IMR-90 (cell line): ENCODE measurements at regions not wholly inside any gene's neighbourhood (a gene's known extent, or its start where the extent isn't known, plus 50 kb on each side); places are given as distances from the start of the nearest gene placed in this dataset.
"Not testable (repeated sequence)": the region's sequence is repeated elsewhere in the genome, so short reads cannot be mapped to it uniquely, and the experiment has no call there.

Experiments
- ATAC-seq: fragments of 200-7000 bp; cut with Tn5 transposase; 2 replicates; pipeline ENCODE4 v1.9.1; 2020; ENCODE audit warnings: low read depth, mild to moderate bottlenecking, moderate library complexity
- BruUV-seq: library from RNA; stranded (reverse); fragments of 400-500 nt; replicated peaks from 2 replicates; lab custom pipeline; 2021; lab: Mats Ljungman, UMichigan
- CTCF ChIA-PET: fragments of 300-600 bp; formaldehyde crosslinking; extraction: SDS; loops from one replicate; lab custom pipeline; 2021; ENCODE audit warnings: antibody characterized with exemption; lab: Yijun Ruan, JAX
- POLR2A ChIA-PET: fragments of 300-600 bp; sonication (Branson Sonifier 250); formaldehyde crosslinking; loops from one replicate; lab custom pipeline; 2022; ENCODE audit warnings: antibody characterized with exemption; ENCODE audit not compliant: unreplicated experiment; lab: Charles Lee
- DNase-seq: peaks from one replicate; pipeline ENCODE4 v3.0.0; 2013
- H2AFZ ChIP-seq: replicated peaks from 2 replicates; pipeline ENCODE3; 2013; ENCODE audit warnings: low read length, mild to moderate bottlenecking; ENCODE audit not compliant: poor library complexity
- H2AK5ac ChIP-seq: 2 replicates; pipeline ENCODE4 v1.6.1; 2013; ENCODE audit warnings: low read depth, low read length, inconsistent platforms
- H2AK9ac ChIP-seq: replicated peaks from 2 replicates; pipeline ENCODE3; 2013; ENCODE audit warnings: mild to moderate bottlenecking, low read depth, low read length, moderate library complexity; ENCODE audit not compliant: poor library complexity
- H2BK120ac ChIP-seq: 2 replicates; pipeline ENCODE4 v1.6.1; 2013; ENCODE audit warnings: low read depth, low read length, inconsistent platforms
- H2BK15ac ChIP-seq: 3 replicates; pipeline ENCODE4 v1.6.1; 2013; ENCODE audit warnings: low read depth, low read length, inconsistent platforms
- H2BK20ac ChIP-seq: 2 replicates; pipeline ENCODE4 v1.6.1; 2013; ENCODE audit warnings: low read depth, mild to moderate bottlenecking, inconsistent platforms, low read length, moderate library complexity
- H2BK5ac ChIP-seq: 2 replicates; pipeline ENCODE4 v1.6.1; 2013; ENCODE audit warnings: mild to moderate bottlenecking, low read depth, low read length, inconsistent platforms; ENCODE audit not compliant: poor library complexity, severe bottlenecking
- H3K14ac ChIP-seq: replicated peaks from 2 replicates; pipeline ENCODE4 v1.6.1; 2013; ENCODE audit warnings: low read depth, low read length, inconsistent platforms
- H3K18ac ChIP-seq: 2 replicates; pipeline ENCODE4 v1.6.1; 2013; ENCODE audit warnings: low read depth, low read length, control low read depth
- H3K23ac ChIP-seq: 2 replicates; pipeline ENCODE4 v1.6.1; 2013; ENCODE audit warnings: low read depth, low read length, inconsistent platforms
- H3K27ac ChIP-seq: 2 replicates; pipeline ENCODE4 v1.5.1; 2013; ENCODE audit warnings: mild to moderate bottlenecking, control low read depth, low read length; ENCODE audit not compliant: insufficient read depth
- H3K27me3 ChIP-seq: 2 replicates; pipeline ENCODE4 v1.6.1; 2013; ENCODE audit warnings: low read length; ENCODE audit not compliant: control insufficient read depth, insufficient read depth
- H3K36me3 ChIP-seq: 2 replicates; pipeline ENCODE4 v1.6.1; 2013; ENCODE audit warnings: low read length, mixed read lengths; ENCODE audit not compliant: control insufficient read depth, insufficient read depth
- H3K4ac ChIP-seq: 2 replicates; pipeline ENCODE4 v1.6.1; 2013; ENCODE audit warnings: low read depth, low read length, inconsistent platforms
- H3K4me1 ChIP-seq: 2 replicates; pipeline ENCODE4 v1.6.1; 2013; ENCODE audit warnings: low read length, mixed read lengths; ENCODE audit not compliant: control insufficient read depth, insufficient read depth
- H3K4me2 ChIP-seq: 2 replicates; pipeline ENCODE4 v1.6.1; 2013; ENCODE audit warnings: low read depth, mild to moderate bottlenecking, control low read depth, low read length, moderate library complexity
- H3K4me3 ChIP-seq: 2 replicates; pipeline ENCODE4 v1.5.1; 2013; ENCODE audit warnings: low read depth, mild to moderate bottlenecking, control low read depth, low read length, moderate library complexity; ENCODE audit not compliant: insufficient read depth
- H3K56ac ChIP-seq: 2 replicates; pipeline ENCODE4 v1.6.1; 2013; ENCODE audit warnings: low read length, inconsistent platforms; ENCODE audit not compliant: insufficient read depth; ENCODE audit errors: extremely low read depth
- H3K79me1 ChIP-seq, 2 experiments: 2 replicates each; pipeline ENCODE4 v1.6.1; 2013; ENCODE audit warnings: low read length in 2 of 2, inconsistent platforms in 1 of 2, low read depth in 1 of 2
- H3K9ac ChIP-seq: 2 replicates; pipeline ENCODE4 v1.6.1; 2013; ENCODE audit warnings: low read depth, low read length, control low read depth
- H3K9me1 ChIP-seq: 2 replicates; pipeline ENCODE4 v1.6.1; 2013; ENCODE audit warnings: low read length, inconsistent platforms; ENCODE audit not compliant: insufficient read depth
- H3K9me3 ChIP-seq: 2 replicates; pipeline ENCODE4 v1.6.1; 2013; ENCODE audit warnings: low read length; ENCODE audit not compliant: control insufficient read depth, insufficient read depth
- H4K20me1 ChIP-seq: 2 replicates; pipeline ENCODE4 v1.6.1; 2013; ENCODE audit warnings: low read length, inconsistent platforms; ENCODE audit not compliant: insufficient read depth
- H4K5ac ChIP-seq: 2 replicates; pipeline ENCODE4 v1.6.1; 2013; ENCODE audit warnings: mild to moderate bottlenecking, low read depth, low read length, control low read depth
- H4K8ac ChIP-seq, 2 experiments: 2 replicates each; pipeline ENCODE4 v1.6.1; 2013; ENCODE audit warnings: low read depth in 2 of 2, low read length in 2 of 2, control low read depth in 1 of 2, inconsistent platforms in 1 of 2
- H4K91ac ChIP-seq: 2 replicates; pipeline ENCODE4 v1.6.1; 2013; ENCODE audit warnings: low read depth, low read length, inconsistent platforms; ENCODE audit not compliant: insufficient read depth
- MXI1 ChIP-seq: IDR thresholded peaks from 2 replicates; pipeline ENCODE4 v1.6.1; 2012; ENCODE audit warnings: low read depth, mild to moderate bottlenecking, low read length, moderate library complexity, borderline replicate concordance
- RCOR1 ChIP-seq: IDR thresholded peaks from 2 replicates; pipeline ENCODE4 v1.6.1; 2012; ENCODE audit warnings: mild to moderate bottlenecking, low read length, improper control_type of control experiment; ENCODE audit not compliant: insufficient replicate concordance
- WGBS, 2 experiments: methylation state at CpG; one replicate each; pipeline versions ENCODE4 v1.1.5 to v1.1.7; 2013; ENCODE audit warnings: missing lambda C conversion rate in 2 of 2; ENCODE audit not compliant: insufficient read length in 1 of 2; ENCODE audit errors: extremely low coverage in 2 of 2; 5-methylcytosine and 5-hydroxymethylcytosine counted together
- dilution Hi-C: fragments of 300-500 bp; cut with HindIII; formaldehyde crosslinking; loops from one replicate; pipeline ENCODE4 v1.14.3; 2018; ENCODE audit warnings: low sequenced_read_pairs; ENCODE audit not compliant: unreplicated experiment
- in situ Hi-C: fragments of 300-500 bp; cut with MboI; formaldehyde crosslinking; loops from 3 replicates; pipeline ENCODE4 v1.14.3; 2019; ENCODE audit warnings: low sequenced_read_pairs, inconsistent platforms, mixed read lengths
- intact Hi-C: fragments of 100-400 bp; cut with micrococcal nuclease; formaldehyde crosslinking; loops from 2 replicates; pipeline ENCODE4 v1.10.0; 2022

GRCh38 chr10:26937371-26937770 lies 76.6 kb upstream of the ABI1 start:
- no peaks in the 10 kb centered on the region for H3K4me1 ChIP-seq
- no peak overlapping the region for H3K23ac ChIP-seq
- H2AK9ac ChIP-seq: no peak overlapping the region
- H4K20me1 ChIP-seq: no peaks in the 10 kb centered on the region
- H2BK15ac ChIP-seq: no peak overlapping the region
- no peak overlapping the region for H3K4me3 ChIP-seq
- no peaks in the 10 kb centered on the region for H3K36me3 ChIP-seq
- in situ Hi-C loops (no loop called here), dilution Hi-C loops (no loop called here), intact Hi-C loops (no loop called here)
- 63% methylated on average over 2 of the region's 3 CpGs; no CpG with 5 or more reads in 1 of the 2 experiments for WGBS, 2 experiments
- no TSS peak for BruUV-seq
- H3K9ac ChIP-seq: no peak overlapping the region
- no peak overlapping the region for H4K91ac ChIP-seq
- ChIA-PET CTCF (no interaction called here), POLR2A (no interaction called here)
- H2AFZ ChIP-seq: no peak overlapping the region
- H3K4ac ChIP-seq: no peak overlapping the region
- no peak overlapping the region for H3K4me2 ChIP-seq
- no peak overlapping the region for H4K5ac ChIP-seq
- no peaks in the 10 kb centered on the region for H3K9me3 ChIP-seq
- no peaks in the 10 kb centered on the region; the same call in 1 of the 2 replicates for H3K27me3 ChIP-seq
- no peak overlapping the region for H3K27ac ChIP-seq
- no peak overlapping the region for H3K56ac ChIP-seq
- H3K18ac ChIP-seq: no peak overlapping the region
- no peaks in the 10 kb centered on the region for H3K9me1 ChIP-seq
- H2AK5ac ChIP-seq: no peak overlapping the region
- TF ChIP-seq MXI1: no peak
- TF ChIP-seq RCOR1: no peak
- H2BK120ac ChIP-seq: no peak overlapping the region
- DNase-seq (no peak), ATAC-seq (no peak)
- no peak overlapping the region for H2BK20ac ChIP-seq
- no peak overlapping the region for H4K8ac ChIP-seq
- H3K14ac ChIP-seq: no peak overlapping the region
- H3K79me1 ChIP-seq: no peaks in the 10 kb centered on the region
- no peak overlapping the region for H2BK5ac ChIP-seq

- H3K36me3 ChIP-seq, H2AK9ac ChIP-seq, H3K56ac ChIP-seq, intact Hi-C loops, H3K18ac ChIP-seq, H3K27ac ChIP-seq, BruUV-seq, H4K91ac ChIP-seq, in situ Hi-C loops, H2BK120ac ChIP-seq, CTCF ChIA-PET, H2AFZ ChIP-seq, POLR2A ChIA-PET, H3K4me2 ChIP-seq, H3K23ac ChIP-seq, H2BK15ac ChIP-seq, H3K79me1 ChIP-seq, H2BK20ac ChIP-seq, H3K14ac ChIP-seq, H4K20me1 ChIP-seq, H4K5ac ChIP-seq, H3K4ac ChIP-seq, H4K8ac ChIP-seq, ATAC-seq, H3K27me3 ChIP-seq, H3K4me3 ChIP-seq, H3K9me3 ChIP-seq, DNase-seq, H2AK5ac ChIP-seq, H3K9ac ChIP-seq, H3K9me1 ChIP-seq, H2BK5ac ChIP-seq, H3K4me1 ChIP-seq, dilution Hi-C loops: not testable (repeated sequence)
- 91% methylated on average over 7 of the region's 11 CpGs; no CpG with 5 or more reads in 1 of the 2 experiments for WGBS, 2 experiments
These were observed 73.4 kb upstream of the ABI1 start for GRCh38 chr10:26934190-26934589.
